Kidney (tissue), 13 donors: ENCODE measurements at regions not wholly inside any gene's neighbourhood (a gene's known extent, or its start where the extent isn't known, plus 50 kb on each side); places are given as distances from the start of the nearest gene placed in this dataset.
"Not testable (repeated sequence)": the region's sequence is repeated elsewhere in the genome, so short reads cannot be mapped to it uniquely, and the experiment has no call there.

Source experiments
- DNase-seq, 5 donors: peaks; one replicate each; pipeline ENCODE4 v3.0.0-alpha.2; 2013 to 2020
- FAIRE-seq: peaks from 2 replicates; lab custom pipeline; 2012; peaks lifted over from hg19 to GRCh38; lab: Jason Lieb, UNC
- H3K27ac ChIP-seq, 2 donors: one replicate each; pipeline ENCODE4 v1.7.0; 2013; ENCODE audit warnings: low read depth in 2 of 2, low read length in 2 of 2, inconsistent platforms in 1 of 2
- H3K27me3 ChIP-seq: one replicate; pipeline ENCODE4 v1.7.1; 2013; ENCODE audit warnings: low read length, inconsistent platforms; ENCODE audit not compliant: control insufficient read depth, insufficient read depth
- H3K36me3 ChIP-seq, 3 donors: one replicate each; pipeline versions ENCODE4 v1.7.0 to v1.7.1; 2013; ENCODE audit warnings: low read length in 3 of 3, control low read depth in 1 of 3, inconsistent platforms in 1 of 3; ENCODE audit not compliant: insufficient read depth in 3 of 3, control insufficient read depth in 2 of 3
- H3K4me1 ChIP-seq, 3 donors: one replicate each; pipeline versions ENCODE4 v1.7.0 to v1.7.1; 2013; ENCODE audit warnings: low read length in 3 of 3, inconsistent platforms in 1 of 3, low read depth in 1 of 3; ENCODE audit not compliant: control insufficient read depth in 2 of 3, insufficient read depth in 2 of 3
- H3K4me3 ChIP-seq, 3 donors: one replicate each; pipeline versions ENCODE4 v1.7.0 to v1.8.1; 2013; ENCODE audit warnings: low read length in 3 of 3, control low read depth in 1 of 3, inconsistent platforms in 1 of 3
- H3K9ac ChIP-seq, 3 donors: one replicate each; pipeline versions ENCODE4 v1.7.0 to v1.7.1; 2013; ENCODE audit warnings: low read length in 3 of 3, control low read depth in 1 of 3, inconsistent platforms in 1 of 3
- H3K9me3 ChIP-seq, 3 donors: one replicate each; pipeline versions ENCODE4 v1.7.0 to v1.7.1; 2013; ENCODE audit warnings: low read length in 3 of 3, control low read depth in 1 of 3, inconsistent platforms in 1 of 3; ENCODE audit not compliant: control insufficient read depth in 2 of 3, insufficient read depth in 1 of 3
- intact Hi-C: fragments of 100-400 bp; cut with DNase I; formaldehyde crosslinking; loops from one replicate; pipeline ENCODE4 v1.11.1; 2022
- TF ChIP-seq, protein P1 (sequence below): IDR thresholded peaks from 3 replicates; pipeline ENCODE4 v1.5.1; 2012; ENCODE audit warnings: mild to moderate bottlenecking, moderate library complexity, borderline replicate concordance; ENCODE audit not compliant: insufficient read depth; ENCODE audit errors: extremely low read depth
- donor health status: control.
- donor health status: control.
- donor health status: control.
- donor health status: control.
- donor health status: control.
- donor health status: DM: yes; HTN: yes; CAD: no.
- donor health status: Normal renal cell carcinoma (clear cell type).

DNA sequence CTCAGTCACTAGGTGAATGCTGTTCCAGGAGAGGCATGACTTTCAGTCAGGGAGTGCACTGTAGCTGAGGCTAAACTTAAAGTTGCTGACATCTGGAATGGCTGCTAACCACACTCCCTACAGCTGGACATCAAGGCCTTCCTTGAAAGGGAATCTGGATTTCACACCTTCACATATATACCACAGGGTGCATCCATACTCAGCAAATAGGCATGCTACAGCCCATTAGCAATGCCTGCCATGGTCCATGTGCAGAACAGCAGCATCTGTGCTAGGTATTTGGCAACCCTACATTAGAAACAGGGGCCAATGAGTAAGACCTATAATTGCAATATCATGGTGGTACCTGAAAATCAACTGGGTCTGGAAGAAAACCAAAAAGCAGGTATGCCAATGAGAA is 74.8 kb downstream of the SNTN start:
- no peak overlapping the region for H3K27ac ChIP-seq
- FAIRE-seq (no peak), DNase-seq (no peak)
- no peaks in the 10 kb centered on the region for H3K36me3 ChIP-seq
- TF ChIP-seq, protein P1, sequence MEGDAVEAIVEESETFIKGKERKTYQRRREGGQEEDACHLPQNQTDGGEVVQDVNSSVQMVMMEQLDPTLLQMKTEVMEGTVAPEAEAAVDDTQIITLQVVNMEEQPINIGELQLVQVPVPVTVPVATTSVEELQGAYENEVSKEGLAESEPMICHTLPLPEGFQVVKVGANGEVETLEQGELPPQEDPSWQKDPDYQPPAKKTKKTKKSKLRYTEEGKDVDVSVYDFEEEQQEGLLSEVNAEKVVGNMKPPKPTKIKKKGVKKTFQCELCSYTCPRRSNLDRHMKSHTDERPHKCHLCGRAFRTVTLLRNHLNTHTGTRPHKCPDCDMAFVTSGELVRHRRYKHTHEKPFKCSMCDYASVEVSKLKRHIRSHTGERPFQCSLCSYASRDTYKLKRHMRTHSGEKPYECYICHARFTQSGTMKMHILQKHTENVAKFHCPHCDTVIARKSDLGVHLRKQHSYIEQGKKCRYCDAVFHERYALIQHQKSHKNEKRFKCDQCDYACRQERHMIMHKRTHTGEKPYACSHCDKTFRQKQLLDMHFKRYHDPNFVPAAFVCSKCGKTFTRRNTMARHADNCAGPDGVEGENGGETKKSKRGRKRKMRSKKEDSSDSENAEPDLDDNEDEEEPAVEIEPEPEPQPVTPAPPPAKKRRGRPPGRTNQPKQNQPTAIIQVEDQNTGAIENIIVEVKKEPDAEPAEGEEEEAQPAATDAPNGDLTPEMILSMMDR: no peak
- H3K4me3 ChIP-seq: no peak overlapping the region
- intact Hi-C loops: no loop called here
- H3K9ac ChIP-seq: no peak overlapping the region
- no peaks in the 10 kb centered on the region for H3K27me3 ChIP-seq
- no peaks in the 10 kb centered on the region for H3K9me3 ChIP-seq
- H3K4me1 ChIP-seq: no peaks in the 10 kb centered on the region

DNA sequence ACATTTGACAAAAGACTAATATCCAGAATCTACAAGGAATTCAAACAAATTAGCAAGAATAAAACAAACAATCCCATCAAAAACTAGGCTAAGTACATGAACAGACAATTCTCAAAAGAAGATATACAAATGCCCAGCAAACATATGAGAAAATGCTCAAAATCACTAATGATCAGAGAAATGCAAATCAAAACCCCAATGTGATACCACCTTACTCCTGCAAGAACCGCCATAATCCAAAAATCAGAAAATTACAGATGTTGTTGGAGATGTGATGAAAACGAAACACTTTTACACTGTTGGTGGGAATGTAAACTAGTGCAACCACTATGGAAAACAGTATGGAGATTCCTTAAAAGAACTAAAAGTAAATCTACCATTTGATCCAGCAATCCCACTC is 79.4 kb downstream of the SNTN start:
- no peaks in the 10 kb centered on the region for H3K27me3 ChIP-seq
- FAIRE-seq (no peak), DNase-seq (no peak)
- H3K36me3 ChIP-seq: no peaks in the 10 kb centered on the region
- H3K4me3 ChIP-seq: no peak overlapping the region
- TF ChIP-seq, protein P1: no peak
- H3K9ac ChIP-seq: no peak overlapping the region
- H3K4me1 ChIP-seq: no peaks in the 10 kb centered on the region
- H3K27ac ChIP-seq: no peak overlapping the region
- H3K9me3 ChIP-seq: no peaks in the 10 kb centered on the region
- intact Hi-C loops: no loop called here

DNA sequence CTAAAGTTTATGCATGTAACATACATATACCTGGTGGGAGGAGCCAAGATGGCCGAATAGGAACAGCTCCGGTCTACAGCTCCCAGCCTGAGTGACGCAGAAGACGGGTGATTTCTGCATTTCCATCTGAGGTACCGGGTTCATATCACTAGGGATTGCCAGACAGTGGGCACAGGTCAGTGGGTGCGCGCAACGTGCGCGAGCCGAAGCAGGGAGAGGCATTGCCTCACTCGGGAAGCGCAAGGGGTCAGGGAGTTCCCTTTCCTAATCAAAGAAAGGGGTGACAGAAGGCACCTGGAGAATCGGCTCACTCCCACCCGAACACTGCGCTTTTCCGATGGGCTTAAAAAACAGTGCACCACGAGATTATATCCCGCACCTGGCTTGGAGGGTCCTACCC is 80.8 kb downstream of the SNTN start:
- intact Hi-C loops, H3K4me3 ChIP-seq, H3K36me3 ChIP-seq, H3K9me3 ChIP-seq, H3K4me1 ChIP-seq, H3K9ac ChIP-seq, H3K27me3 ChIP-seq, FAIRE-seq, DNase-seq, H3K27ac ChIP-seq: not testable (repeated sequence)

DNA sequence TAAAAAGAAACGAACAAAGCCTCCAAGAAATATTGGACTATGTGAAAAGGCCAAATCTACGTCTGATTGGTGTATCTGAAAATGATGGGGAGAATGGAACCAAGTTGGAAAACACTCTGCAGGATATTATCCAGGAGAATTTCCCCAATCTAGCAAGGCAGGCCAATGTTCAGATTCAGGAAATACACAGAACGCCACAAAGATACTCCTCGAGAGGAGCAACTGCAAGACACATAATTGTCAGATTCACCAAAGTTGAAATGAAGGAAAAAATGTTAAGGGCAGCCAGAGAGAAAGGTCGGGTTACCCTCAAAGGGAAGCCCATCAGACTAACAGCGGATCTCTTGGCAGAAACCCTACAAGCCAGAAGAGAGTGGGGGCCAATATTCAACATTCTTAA is 82.2 kb downstream of the SNTN start:
- H3K9me3 ChIP-seq, H3K27me3 ChIP-seq, FAIRE-seq, H3K27ac ChIP-seq, DNase-seq, H3K9ac ChIP-seq, intact Hi-C loops, H3K36me3 ChIP-seq, H3K4me1 ChIP-seq, H3K4me3 ChIP-seq: not testable (repeated sequence)

DNA sequence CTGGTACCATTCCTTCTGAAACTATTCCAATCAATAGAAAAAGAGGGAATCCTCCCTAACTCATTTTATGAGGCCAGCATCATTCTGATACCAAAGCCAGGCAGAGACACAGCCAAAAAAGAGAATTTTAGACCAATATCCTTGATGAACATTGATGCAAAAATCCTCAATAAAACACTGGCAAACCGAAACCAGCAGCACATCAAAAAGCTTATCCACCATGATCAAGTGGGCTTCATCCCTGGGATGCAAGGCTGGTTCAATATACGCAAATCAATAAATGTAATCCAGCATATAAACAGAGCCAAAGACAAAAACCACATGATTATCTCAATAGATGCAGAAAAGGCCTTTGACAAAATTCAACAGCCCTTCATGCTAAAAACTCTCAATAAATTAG is 82.3 kb upstream of the C3orf49 start:
- H3K9ac ChIP-seq, intact Hi-C loops, H3K9me3 ChIP-seq, H3K27me3 ChIP-seq, H3K36me3 ChIP-seq, H3K27ac ChIP-seq, H3K4me3 ChIP-seq, DNase-seq, H3K4me1 ChIP-seq, FAIRE-seq: not testable (repeated sequence)

DNA sequence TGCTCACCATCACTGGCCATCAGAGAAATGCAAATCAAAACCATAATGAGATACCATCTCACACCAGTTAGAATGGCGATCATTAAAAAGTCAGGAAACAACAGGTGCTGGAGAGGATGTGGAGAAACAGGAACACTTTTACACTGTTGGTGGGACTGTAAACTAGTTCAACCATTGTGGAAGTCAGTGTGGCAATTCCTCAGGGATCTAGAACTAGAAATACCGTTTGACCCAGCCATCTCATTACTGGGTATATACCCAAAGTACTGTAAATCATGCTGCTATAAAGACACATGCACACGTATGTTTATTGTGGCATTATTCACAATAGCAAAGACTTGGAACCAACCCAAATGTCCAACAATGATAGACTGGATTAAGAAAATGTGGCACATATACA is 80.5 kb upstream of the C3orf49 start:
- H3K27ac ChIP-seq, H3K27me3 ChIP-seq, H3K4me3 ChIP-seq, intact Hi-C loops, DNase-seq, H3K4me1 ChIP-seq, H3K36me3 ChIP-seq, FAIRE-seq, H3K9me3 ChIP-seq, H3K9ac ChIP-seq: not testable (repeated sequence)
